ENCODE measurements at regions not wholly inside any gene's neighbourhood (a gene's known extent, or its start where the extent isn't known, plus 50 kb on each side); places are given as distances from the start of the nearest gene placed in this dataset.

DNA sequence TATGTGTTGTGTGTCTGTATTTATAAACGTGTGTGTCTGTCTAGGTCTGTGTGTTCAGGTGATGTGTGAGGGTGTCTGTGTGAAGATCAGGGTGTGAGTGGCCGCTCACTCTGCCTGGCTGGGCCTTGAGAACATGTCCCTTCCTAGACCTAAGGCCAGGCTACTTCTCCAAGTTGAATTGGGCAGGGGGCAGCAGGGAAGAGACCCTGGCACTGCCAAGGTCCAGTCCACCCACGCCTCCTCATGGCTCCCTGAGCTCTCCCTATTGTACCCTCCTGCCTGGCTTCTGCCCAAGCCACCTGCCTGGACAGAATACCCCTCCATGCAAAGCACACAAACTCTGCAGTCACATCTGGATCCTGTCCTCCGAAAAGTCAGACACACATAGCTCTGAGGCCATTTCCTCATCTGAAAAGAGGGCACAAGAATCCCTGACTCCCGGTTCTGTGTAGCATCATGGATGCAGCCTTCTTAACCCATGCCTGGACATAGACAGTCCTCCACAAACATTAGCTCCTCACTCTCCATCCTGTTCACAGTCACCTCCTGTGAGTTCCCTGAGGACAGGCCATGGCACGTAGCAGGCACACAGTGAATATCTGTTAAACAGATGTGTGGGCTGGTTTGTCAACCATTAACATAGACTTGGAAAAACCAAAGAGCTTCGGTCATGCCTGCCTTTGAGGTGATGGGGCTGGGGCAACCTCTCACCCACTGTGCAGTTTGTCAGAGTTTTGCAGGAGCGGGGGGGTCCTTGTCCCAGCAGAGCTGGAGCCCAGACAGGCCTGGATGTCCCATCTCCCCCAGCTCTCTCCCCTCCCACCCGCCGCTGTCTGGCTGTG lies 167.8 kb upstream of the MVB12B start:
- H3K9me3 ChIP-seq (ENCODE audit: control insufficient read depth, insufficient read depth, low read length) = no peaks in the 10 kb centered on the region
- peaks cover 16% of the 10 kb centered on the region for H3K27me3 ChIP-seq (ENCODE audit: control insufficient read depth, insufficient read depth, low read length)
- H3K27ac ChIP-seq (ENCODE audit: low read depth, low read length) = no peak overlapping the region
- no peak for DNase-seq (ENCODE audit: low read depth, low spot score)
- CTCF ChIA-PET = no interaction called here
- POLR2A ChIA-PET = no interaction called here
- TF ChIP-seq CTCF (IDR thresholded peaks at IDR 0.05; ENCODE audit: low read depth, low read length) = no peak
- no peak overlapping the region for H3K4me3 ChIP-seq (ENCODE audit: low read depth, low read length)

- DNase-seq (ENCODE audit: low read depth, low spot score) = no peak
- CTCF ChIA-PET = no interaction called here
- Histone ChIP-seq H3K4me3 (ENCODE audit: low read depth, low read length) (no peak overlapping the region), H3K27ac (ENCODE audit: low read depth, low read length) (no peak overlapping the region), H3K9me3 (ENCODE audit: control insufficient read depth, insufficient read depth, low read length) (no peaks in the 10 kb centered on the region), H3K27me3 (ENCODE audit: control insufficient read depth, insufficient read depth, low read length) (peaks cover 16% of the 10 kb centered on the region)
- TF ChIP-seq CTCF (IDR thresholded peaks at IDR 0.05; ENCODE audit: low read depth, low read length) = no peak
- POLR2A ChIA-PET = no interaction called here
These were observed 167.1 kb upstream of the MVB12B start for GRCh38 chr9:126159430-126160060.

DNA sequence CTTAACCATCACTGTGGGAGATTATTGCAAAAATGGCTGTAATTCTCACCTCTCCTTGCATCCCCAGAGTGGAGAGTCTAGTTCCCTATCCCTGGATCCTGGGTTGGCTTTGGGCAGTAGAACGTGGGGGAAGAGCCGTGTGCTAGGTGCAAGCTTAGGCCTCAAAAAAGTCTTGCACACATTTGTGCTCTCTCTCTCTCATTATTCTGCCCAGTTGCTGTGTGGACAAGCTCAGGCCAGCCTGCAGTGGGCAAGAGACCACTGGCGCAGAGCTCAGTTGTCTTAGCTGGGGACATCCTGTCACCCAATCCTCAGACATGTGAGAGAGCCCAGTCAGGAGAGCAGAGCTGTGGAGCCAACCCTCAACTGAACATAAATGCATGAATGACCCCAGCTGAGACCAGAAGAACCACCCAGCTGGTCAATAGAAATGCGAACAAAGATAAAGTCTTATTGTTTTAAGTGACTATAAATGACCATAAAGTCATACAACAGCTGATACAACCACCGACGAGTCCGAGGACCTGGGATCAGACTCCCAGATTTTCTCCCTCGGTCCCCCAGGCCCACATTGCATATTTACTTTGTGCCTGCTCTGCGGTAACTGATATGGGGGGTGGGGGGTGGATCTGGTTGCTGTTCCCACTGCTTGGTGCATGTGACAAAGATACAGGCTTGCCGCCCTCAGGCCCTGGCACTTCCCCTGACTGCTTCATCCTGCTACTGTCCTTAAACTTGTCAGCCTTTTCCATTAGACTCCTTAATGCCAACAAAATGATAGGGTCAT lies 166.4 kb upstream of the MVB12B start:
- Histone ChIP-seq H3K9me3 (ENCODE audit: control insufficient read depth, insufficient read depth, low read length) (no peaks in the 10 kb centered on the region; the same call in 1 of the 2 replicates), H3K27ac (ENCODE audit: low read depth, low read length) (no peak overlapping the region), H3K27me3 (ENCODE audit: control insufficient read depth, insufficient read depth, low read length) (peaks cover 19% of the 10 kb centered on the region), H3K4me3 (ENCODE audit: low read depth, low read length) (no peak overlapping the region)
- CTCF ChIA-PET = no interaction called here
- no peak for TF ChIP-seq CTCF (IDR thresholded peaks at IDR 0.05; ENCODE audit: low read depth, low read length)
- DNase-seq (ENCODE audit: low read depth, low spot score) = no peak
- POLR2A ChIA-PET = no interaction called here

DNA sequence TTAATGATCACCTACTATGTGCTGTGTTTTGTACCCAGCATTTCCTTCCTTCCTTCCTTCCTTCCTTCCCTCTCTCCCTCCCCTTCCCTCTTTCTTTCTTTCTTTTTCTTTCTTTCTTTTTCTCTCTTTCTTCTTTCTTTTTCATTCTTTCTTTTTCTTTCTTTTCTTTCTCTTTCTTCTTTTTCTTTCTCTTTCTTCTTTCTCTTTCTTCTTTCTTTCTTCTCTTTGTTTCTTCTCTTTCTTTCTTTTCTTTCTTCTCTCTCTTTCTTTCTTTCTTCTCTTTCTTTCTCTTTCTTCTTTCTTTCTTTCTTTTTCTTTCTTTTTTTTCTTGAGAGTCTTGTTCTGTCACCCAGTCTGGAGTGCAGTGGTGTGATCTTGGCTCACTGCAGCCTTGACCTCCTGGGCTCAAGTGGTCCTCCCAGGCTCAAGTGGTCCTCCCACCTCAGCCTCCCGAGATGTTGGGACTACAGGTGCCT lies 165.7 kb upstream of the MVB12B start:
- no peak for DNase-seq (ENCODE audit: low read depth, low spot score)
- Histone ChIP-seq H3K9me3 (ENCODE audit: control insufficient read depth, insufficient read depth, low read length) (no peaks in the 10 kb centered on the region; the same call in 1 of the 2 replicates), H3K4me3 (ENCODE audit: low read depth, low read length) (no peak overlapping the region), H3K27me3 (ENCODE audit: control insufficient read depth, insufficient read depth, low read length) (peaks cover 18% of the 10 kb centered on the region), H3K27ac (ENCODE audit: low read depth, low read length) (no peak overlapping the region)
- POLR2A ChIA-PET = no interaction called here
- no peak for TF ChIP-seq CTCF (IDR thresholded peaks at IDR 0.05; ENCODE audit: low read depth, low read length)
- CTCF ChIA-PET = no interaction called here

Data from AG04450 (cell line).